ENCODE measurements at regions not wholly inside any gene's neighbourhood (a gene's known extent, or its start where the extent isn't known, plus 50 kb on each side); places are given as distances from the start of the nearest gene placed in this dataset.

DNA sequence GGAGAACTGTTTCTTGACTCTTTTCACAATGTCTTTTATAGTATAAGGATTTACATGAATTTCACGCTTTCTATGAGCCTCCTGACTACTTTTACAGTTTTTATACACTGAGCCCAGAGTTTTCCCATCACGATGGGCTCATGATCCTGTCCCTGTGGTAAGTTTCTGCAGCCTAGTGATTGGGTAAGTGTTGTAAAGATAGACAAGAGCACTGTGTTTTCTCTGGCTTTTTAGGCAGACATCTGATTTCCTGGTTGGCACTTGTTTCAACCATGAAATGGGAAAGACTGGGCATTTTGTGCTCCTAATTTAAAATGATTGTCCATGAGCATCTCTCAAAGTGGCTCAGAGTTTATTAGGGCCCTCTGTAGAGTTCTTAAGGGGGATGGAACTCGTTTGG, 299.0 kb downstream of the FAT3 start:
- TF ChIP-seq, protein P1, sequence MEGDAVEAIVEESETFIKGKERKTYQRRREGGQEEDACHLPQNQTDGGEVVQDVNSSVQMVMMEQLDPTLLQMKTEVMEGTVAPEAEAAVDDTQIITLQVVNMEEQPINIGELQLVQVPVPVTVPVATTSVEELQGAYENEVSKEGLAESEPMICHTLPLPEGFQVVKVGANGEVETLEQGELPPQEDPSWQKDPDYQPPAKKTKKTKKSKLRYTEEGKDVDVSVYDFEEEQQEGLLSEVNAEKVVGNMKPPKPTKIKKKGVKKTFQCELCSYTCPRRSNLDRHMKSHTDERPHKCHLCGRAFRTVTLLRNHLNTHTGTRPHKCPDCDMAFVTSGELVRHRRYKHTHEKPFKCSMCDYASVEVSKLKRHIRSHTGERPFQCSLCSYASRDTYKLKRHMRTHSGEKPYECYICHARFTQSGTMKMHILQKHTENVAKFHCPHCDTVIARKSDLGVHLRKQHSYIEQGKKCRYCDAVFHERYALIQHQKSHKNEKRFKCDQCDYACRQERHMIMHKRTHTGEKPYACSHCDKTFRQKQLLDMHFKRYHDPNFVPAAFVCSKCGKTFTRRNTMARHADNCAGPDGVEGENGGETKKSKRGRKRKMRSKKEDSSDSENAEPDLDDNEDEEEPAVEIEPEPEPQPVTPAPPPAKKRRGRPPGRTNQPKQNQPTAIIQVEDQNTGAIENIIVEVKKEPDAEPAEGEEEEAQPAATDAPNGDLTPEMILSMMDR (conservative IDR thresholded peaks at IDR 0.05 in 1 of 2, IDR thresholded peaks at IDR 0.05 in 1 of 2; ENCODE audit: extremely low read depth in 1 of 2, insufficient read depth in 1 of 2, low read depth in 1 of 2, low read length in 2 of 2), result no peak
- no peak for TF ChIP-seq EZH2 (IDR thresholded peaks at IDR 0.05; ENCODE audit: borderline replicate concordance, low read length)
